ENCODE measurements at regions not wholly inside any gene's neighbourhood (a gene's known extent, or its start where the extent isn't known, plus 50 kb on each side); places are given as distances from the start of the nearest gene placed in this dataset.

GRCh38 chr5:5648694-5649093, 226.2 kb downstream of the ICE1 start:
- Mint-ChIP-seq H3K4me3 (no peak overlapping the region), H3K9me3 (peaks cover 4% of the 10 kb centered on the region), H3K27ac (no peak overlapping the region), H3K4me1 (ENCODE audit: unreplicated experiment) (no peaks in the 10 kb centered on the region), H3K27me3 (no peaks in the 10 kb centered on the region), H3K36me3 (no peaks in the 10 kb centered on the region)
- no peak for TF ChIP-seq CTCF (conservative IDR thresholded peaks at IDR 0.05)
- DNase-seq (ENCODE audit: extremely low spot score, unreplicated experiment) = no peak

GRCh38 chr5:5645891-5646290, 223.4 kb downstream of the ICE1 start:
- no peaks in the 10 kb centered on the region for H3K9me3 Mint-ChIP-seq
- no peak overlapping the region for H3K4me3 Mint-ChIP-seq
- no peaks in the 10 kb centered on the region for H3K4me1 Mint-ChIP-seq (ENCODE audit: unreplicated experiment)
- H3K36me3 Mint-ChIP-seq = no peaks in the 10 kb centered on the region
- DNase-seq (ENCODE audit: extremely low spot score, unreplicated experiment) = no peak
- no peaks in the 10 kb centered on the region for H3K27me3 Mint-ChIP-seq
- no peak overlapping the region for H3K27ac Mint-ChIP-seq
- no peak for TF ChIP-seq CTCF (conservative IDR thresholded peaks at IDR 0.05)

GRCh38 chr5:5645198-5645597, 222.7 kb downstream of the ICE1 start:
- no peak for TF ChIP-seq CTCF (conservative IDR thresholded peaks at IDR 0.05)
- Mint-ChIP-seq H3K27ac (no peak overlapping the region), H3K4me1 (ENCODE audit: unreplicated experiment) (no peaks in the 10 kb centered on the region), H3K36me3 (no peaks in the 10 kb centered on the region), H3K27me3 (no peaks in the 10 kb centered on the region), H3K9me3 (no peaks in the 10 kb centered on the region), H3K4me3 (no peak overlapping the region)
- DNase-seq (ENCODE audit: extremely low spot score, unreplicated experiment) = no peak

GRCh38 chr5:5644249-5644648, 221.8 kb downstream of the ICE1 start:
- Mint-ChIP-seq H3K4me3 (no peak overlapping the region), H3K27ac (no peak overlapping the region), H3K9me3 (no peaks in the 10 kb centered on the region), H3K27me3 (no peaks in the 10 kb centered on the region), H3K36me3 (no peaks in the 10 kb centered on the region), H3K4me1 (ENCODE audit: unreplicated experiment) (no peaks in the 10 kb centered on the region)
- TF ChIP-seq CTCF (conservative IDR thresholded peaks at IDR 0.05) = no peak
- no peak for DNase-seq (ENCODE audit: extremely low spot score, unreplicated experiment)

GRCh38 chr5:5643481-5643880, 221.0 kb downstream of the ICE1 start:
- Mint-ChIP-seq H3K9me3 (no peaks in the 10 kb centered on the region), H3K4me1 (ENCODE audit: unreplicated experiment) (no peaks in the 10 kb centered on the region), H3K4me3 (no peak overlapping the region), H3K27me3 (no peaks in the 10 kb centered on the region), H3K36me3 (no peaks in the 10 kb centered on the region), H3K27ac (no peak overlapping the region)
- DNase-seq (ENCODE audit: extremely low spot score, unreplicated experiment) = no peak
- TF ChIP-seq CTCF (conservative IDR thresholded peaks at IDR 0.05) = no peak

- TF ChIP-seq CTCF (conservative IDR thresholded peaks at IDR 0.05) = no peak
- Mint-ChIP-seq H3K27me3 (peaks cover 16% of the 10 kb centered on the region), H3K27ac (no peak overlapping the region), H3K9me3 (no peaks in the 10 kb centered on the region), H3K4me3 (no peak overlapping the region), H3K4me1 (ENCODE audit: unreplicated experiment) (no peaks in the 10 kb centered on the region), H3K36me3 (no peaks in the 10 kb centered on the region)
- DNase-seq (ENCODE audit: extremely low spot score, unreplicated experiment) = no peak
These were observed 215.7 kb downstream of the ICE1 start for GRCh38 chr5:5638211-5638610.
